GM23338 (cell line): ENCODE measurements at regions not wholly inside any gene's neighbourhood (a gene's known extent, or its start where the extent isn't known, plus 50 kb on each side); places are given as distances from the start of the nearest gene placed in this dataset.

Source experiments
- ATAC-seq: fragments of 200-7000 bp; cut with Tn5 transposase; 3 replicates; pipeline ENCODE4 v1.9.1; 2020
- DNase-seq: peaks from one replicate; pipeline ENCODE4 v3.0.0-alpha.2; 2015; ENCODE audit warnings: low spot score
- H2AFZ ChIP-seq: fragments of 200-600 bp; sonication (generic); 2 replicates; pipeline ENCODE4 v1.8.0; 2016; ENCODE audit warnings: antibody characterized with exemption, mild to moderate bottlenecking, moderate library complexity
- H3F3A ChIP-seq: fragments of 200-600 bp; sonication (generic); replicated peaks from 2 replicates; pipeline ENCODE4 v1.8.0; 2017; ENCODE audit warnings: antibody characterized with exemption, mixed run types, low read depth
- H3K27ac ChIP-seq: fragments of 200-600 bp; sonication (generic); 2 replicates; pipeline ENCODE4 v1.6.1; 2016; ENCODE audit warnings: low read depth
- H3K27me3 ChIP-seq: fragments of 200-600 bp; sonication (generic); 2 replicates; pipeline ENCODE4 v1.8.0; 2016; ENCODE audit warnings: mild to moderate bottlenecking, mixed run types, moderate library complexity; ENCODE audit not compliant: insufficient read depth
- H3K36me3 ChIP-seq: fragments of 200-600 bp; sonication (generic); 2 replicates; pipeline ENCODE4 v1.8.0; 2016; ENCODE audit warnings: mild to moderate bottlenecking; ENCODE audit not compliant: insufficient read depth
- H3K4me1 ChIP-seq: fragments of 200-600 bp; sonication (generic); 2 replicates; pipeline ENCODE4 v1.8.0; 2016; ENCODE audit warnings: mild to moderate bottlenecking, moderate library complexity; ENCODE audit not compliant: insufficient read depth
- H3K4me2 ChIP-seq: fragments of 200-600 bp; sonication (generic); 2 replicates; pipeline ENCODE4 v1.7.1; 2017; ENCODE audit warnings: mixed run types
- H3K4me3 ChIP-seq: fragments of 200-600 bp; sonication (generic); 2 replicates; pipeline ENCODE4 v1.6.1; 2016; ENCODE audit warnings: mixed run types
- H3K79me2 ChIP-seq: fragments of 200-600 bp; sonication (generic); replicated peaks from 2 replicates; pipeline ENCODE4 v1.8.0; 2017; ENCODE audit warnings: mild to moderate bottlenecking; ENCODE audit not compliant: insufficient read depth
- H3K9me2 ChIP-seq: fragments of 200-600 bp; sonication (generic); 2 replicates; pipeline ENCODE4 v1.8.0; 2017; ENCODE audit not compliant: insufficient read depth
- H4K20me1 ChIP-seq: fragments of 200-600 bp; sonication (generic); replicated peaks from 2 replicates; pipeline ENCODE4 v1.8.0; 2017; ENCODE audit warnings: mild to moderate bottlenecking; ENCODE audit not compliant: insufficient read depth
- H3K27ac Mint-ChIP-seq: 2 replicates; pipeline ENCODE4 v1.8.0; 2020; ENCODE audit warnings: inconsistent platforms, mild to moderate bottlenecking, moderate library complexity, mixed read lengths
- H3K27me3 Mint-ChIP-seq: 3 replicates; pipeline ENCODE4 v1.8.0; 2022; ENCODE audit warnings: low read depth, mild to moderate bottlenecking, moderate library complexity, mixed read lengths, inconsistent platforms; ENCODE audit not compliant: insufficient read depth, poor library complexity
- H3K36me3 Mint-ChIP-seq: 3 replicates; pipeline ENCODE4 v1.8.0; 2021; ENCODE audit warnings: low read depth, mild to moderate bottlenecking, inconsistent platforms, moderate library complexity, mixed read lengths
- H3K4me1 Mint-ChIP-seq: 3 replicates; pipeline ENCODE4 v1.8.0; 2020; ENCODE audit warnings: mild to moderate bottlenecking, inconsistent platforms, mixed read lengths
- H3K4me3 Mint-ChIP-seq: 3 replicates; pipeline ENCODE4 v1.8.0; 2021; ENCODE audit warnings: moderate library complexity, mild to moderate bottlenecking, inconsistent platforms, mixed read lengths
- H3K9me3 Mint-ChIP-seq: 3 replicates; pipeline ENCODE4 v1.8.0; 2020; ENCODE audit warnings: moderate library complexity, mild to moderate bottlenecking, inconsistent platforms, mixed read lengths
- CREB1 ChIP-seq: fragments of 250-450 bp; sonication (Bioruptor Pico); IDR thresholded peaks from 2 replicates; pipeline ENCODE4 v1.5.0; 2020; ENCODE audit warnings: low read depth, mild to moderate bottlenecking, moderate library complexity
- ETS1 ChIP-seq: IDR thresholded peaks from 2 replicates; pipeline ENCODE4 v1.6.1; 2016; ENCODE audit warnings: antibody characterized with exemption
- EZH2 ChIP-seq: fragments of 200-600 bp; sonication (generic); IDR thresholded peaks from one replicate; pipeline ENCODE4 v1.8.0; 2017; ENCODE audit warnings: antibody characterized with exemption, mild to moderate bottlenecking, low read depth; ENCODE audit not compliant: unreplicated experiment
- EZH2phosphoT487 ChIP-seq: fragments of 200-600 bp; sonication (generic); IDR thresholded peaks from one replicate; pipeline ENCODE4 v1.8.1; 2018; ENCODE audit warnings: antibody characterized with exemption; ENCODE audit not compliant: unreplicated experiment
- JUNB ChIP-seq: IDR thresholded peaks from one replicate; pipeline ENCODE4 v1.6.1; 2016; ENCODE audit warnings: antibody characterized with exemption; ENCODE audit not compliant: unreplicated experiment
- NANOG ChIP-seq: IDR thresholded peaks from 2 replicates; pipeline ENCODE4 v1.6.1; 2016; ENCODE audit warnings: antibody characterized with exemption, borderline replicate concordance
- POLR2AphosphoS5 ChIP-seq: IDR thresholded peaks from 2 replicates; pipeline ENCODE4 v1.6.1; 2016; ENCODE audit warnings: antibody characterized with exemption, low read depth
- STAT1 ChIP-seq: IDR thresholded peaks from one replicate; pipeline ENCODE4 v1.6.1; 2016; ENCODE audit warnings: antibody characterized with exemption; ENCODE audit not compliant: unreplicated experiment
- ZNF114 ChIP-seq: fragments of 250-450 bp; sonication (Bioruptor Pico); IDR thresholded peaks from 2 replicates; pipeline ENCODE4 v1.5.0; 2020; ENCODE audit warnings: mild to moderate bottlenecking, moderate library complexity
- ZNF331 ChIP-seq: fragments of 250-450 bp; sonication (Bioruptor Pico); IDR thresholded peaks from 2 replicates; pipeline ENCODE4 v1.5.0; 2020; ENCODE audit warnings: low read depth, mild to moderate bottlenecking, moderate library complexity
- ZNF462 ChIP-seq: fragments of 250-450 bp; sonication (Bioruptor Pico); IDR thresholded peaks from 2 replicates; pipeline ENCODE4 v1.5.0; 2020; ENCODE audit warnings: mild to moderate bottlenecking, moderate library complexity
- TF ChIP-seq, protein P1 (sequence below), 2 experiments: fragments of 200-600 bp in 1 of 2; sonication (generic) in 1 of 2; conservative IDR thresholded peaks; 2 replicates each; pipeline versions ENCODE4 v1.5.1 to v1.6.1; 2016 to 2017; ENCODE audit warnings: antibody characterized with exemption in 2 of 2, low read depth in 2 of 2, mild to moderate bottlenecking in 2 of 2, moderate library complexity in 1 of 2

DNA sequence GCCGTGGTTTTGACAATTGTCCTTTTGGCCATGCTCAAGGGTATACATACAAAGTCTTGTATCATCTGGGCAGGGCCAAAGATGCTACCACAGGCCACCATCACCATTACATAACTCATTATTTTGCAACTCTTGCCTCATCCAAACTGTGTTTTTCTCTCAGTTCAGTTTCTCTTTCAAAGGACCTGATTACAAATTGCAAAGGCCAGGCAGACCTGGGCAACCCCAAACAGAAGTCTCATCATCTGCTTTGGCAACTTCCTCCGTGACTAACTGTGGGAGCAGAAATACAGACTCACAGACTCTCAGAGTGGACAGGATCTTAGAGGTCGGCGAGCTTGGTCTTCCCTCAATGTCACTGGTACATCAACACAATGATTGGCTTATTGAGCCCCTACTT is 117.8 kb upstream of the NEDD9 start:
- Histone ChIP-seq H3F3A (no peaks in the 10 kb centered on the region), H3K27ac (no peak overlapping the region), H3K4me2 (no peak overlapping the region), H3K4me3 (no peak overlapping the region), H2AFZ (no peak overlapping the region), H3K79me2 (no peaks in the 10 kb centered on the region), H4K20me1 (no peaks in the 10 kb centered on the region), H3K9me2 (peaks cover 23% of the 10 kb centered on the region; the same call in 1 of the 2 replicates), H3K36me3 (no peaks in the 10 kb centered on the region), H3K4me1 (no peaks in the 10 kb centered on the region), H3K27me3 (no peaks in the 10 kb centered on the region)
- Mint-ChIP-seq H3K9me3 (no peaks in the 10 kb centered on the region), H3K27ac (no peak overlapping the region), H3K4me1 (no peaks in the 10 kb centered on the region), H3K27me3 (peaks cover 2% of the 10 kb centered on the region), H3K4me3 (no peak overlapping the region), H3K36me3 (no peaks in the 10 kb centered on the region)
- TF ChIP-seq STAT1 (no peak), EZH2phosphoT487 (no peak), EZH2 (no peak), CREB1 (CRISPR knock-in tag) (no peak), ZNF114 (no peak), NANOG (no peak), JUNB (no peak)
- TF ChIP-seq, protein P1, sequence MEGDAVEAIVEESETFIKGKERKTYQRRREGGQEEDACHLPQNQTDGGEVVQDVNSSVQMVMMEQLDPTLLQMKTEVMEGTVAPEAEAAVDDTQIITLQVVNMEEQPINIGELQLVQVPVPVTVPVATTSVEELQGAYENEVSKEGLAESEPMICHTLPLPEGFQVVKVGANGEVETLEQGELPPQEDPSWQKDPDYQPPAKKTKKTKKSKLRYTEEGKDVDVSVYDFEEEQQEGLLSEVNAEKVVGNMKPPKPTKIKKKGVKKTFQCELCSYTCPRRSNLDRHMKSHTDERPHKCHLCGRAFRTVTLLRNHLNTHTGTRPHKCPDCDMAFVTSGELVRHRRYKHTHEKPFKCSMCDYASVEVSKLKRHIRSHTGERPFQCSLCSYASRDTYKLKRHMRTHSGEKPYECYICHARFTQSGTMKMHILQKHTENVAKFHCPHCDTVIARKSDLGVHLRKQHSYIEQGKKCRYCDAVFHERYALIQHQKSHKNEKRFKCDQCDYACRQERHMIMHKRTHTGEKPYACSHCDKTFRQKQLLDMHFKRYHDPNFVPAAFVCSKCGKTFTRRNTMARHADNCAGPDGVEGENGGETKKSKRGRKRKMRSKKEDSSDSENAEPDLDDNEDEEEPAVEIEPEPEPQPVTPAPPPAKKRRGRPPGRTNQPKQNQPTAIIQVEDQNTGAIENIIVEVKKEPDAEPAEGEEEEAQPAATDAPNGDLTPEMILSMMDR (conservative IDR thresholded peaks at IDR 0.05; ENCODE audit: low read depth in 2 of 2): no peak
- DNase-seq (no peak), ATAC-seq (no peak)

- H3K27ac ChIP-seq: no peak overlapping the region
- peaks cover 23% of the 10 kb centered on the region; the same call in 1 of the 2 replicates for H3K9me2 ChIP-seq
- H2AFZ ChIP-seq: no peak overlapping the region
- H4K20me1 ChIP-seq: no peaks in the 10 kb centered on the region
- H3K4me2 ChIP-seq: no peak overlapping the region
- H3K4me3 ChIP-seq: no peak overlapping the region
- Mint-ChIP-seq H3K27me3 (peaks cover 3% of the 10 kb centered on the region), H3K4me1 (no peaks in the 10 kb centered on the region), H3K27ac (no peak overlapping the region), H3K36me3 (no peaks in the 10 kb centered on the region), H3K9me3 (no peaks in the 10 kb centered on the region), H3K4me3 (no peak overlapping the region)
- H3K36me3 ChIP-seq: no peaks in the 10 kb centered on the region
- no peaks in the 10 kb centered on the region for H3K4me1 ChIP-seq
- no peak for ATAC-seq
- H3F3A ChIP-seq: no peaks in the 10 kb centered on the region
- H3K79me2 ChIP-seq: no peaks in the 10 kb centered on the region
- no peak for DNase-seq
- H3K27me3 ChIP-seq: no peaks in the 10 kb centered on the region
- TF ChIP-seq EZH2 (no peak), CREB1 (CRISPR knock-in tag) (no peak), EZH2phosphoT487 (no peak), ZNF331 (CRISPR knock-in tag) (no peak), POLR2AphosphoS5 (no peak), JUNB (no peak), NANOG (no peak), ZNF114 (no peak), ETS1 (no peak), ZNF462 (CRISPR knock-in tag) (no peak)
Measured at GRCh38 chr6:11349880-11350279, 117.4 kb upstream of the NEDD9 start.
